Upper lobe of left lung (tissue), 4 donors: ENCODE measurements at regions not wholly inside any gene's neighbourhood (a gene's known extent, or its start where the extent isn't known, plus 50 kb on each side); places are given as distances from the start of the nearest gene placed in this dataset.

Source experiments
- CTCF ChIP-seq, 6 experiments: fragments of 450-650 bp in 4 of 6; fragments of 200-600 bp in 2 of 6; sonication (generic) in 2 of 6; IDR thresholded peaks; one replicate each; pipeline ENCODE4 v1.5.1; 2016 to 2019; ENCODE audit warnings: antibody characterized with exemption in 6 of 6
- EP300 ChIP-seq, 4 donors: sonication (generic); formaldehyde crosslinking; IDR thresholded peaks; one replicate each; pipeline ENCODE4 v1.5.1; 2017; ENCODE audit warnings: antibody characterized with exemption in 4 of 4, control low read depth in 2 of 4

GRCh38 chr2:78839259-78839658 lies 186.2 kb upstream of the REG3G start:
- TF ChIP-seq CTCF (IDR thresholded peaks at IDR 0.05) (no peak), EP300 (IDR thresholded peaks at IDR 0.05) (no peak)
